ENCODE measurements at regions not wholly inside any gene's neighbourhood (a gene's known extent, or its start where the extent isn't known, plus 50 kb on each side); places are given as distances from the start of the nearest gene placed in this dataset.
"Not testable (repeated sequence)": the region's sequence is repeated elsewhere in the genome, so short reads cannot be mapped to it uniquely, and the experiment has no call there.

GRCh38 chr3:88742106-88742505 lies 365.3 kb upstream of the EPHA3 start:
- Histone ChIP-seq H3K36me3 (ENCODE audit: control insufficient read depth in 2 of 3, insufficient read depth in 3 of 3, low read length in 3 of 3) (no peaks in the 10 kb centered on the region), H3K4me3 (ENCODE audit: low read length in 3 of 3) (no peak overlapping the region), H3K27ac (ENCODE audit: low read depth in 2 of 2, low read length in 2 of 2) (no peak overlapping the region), H3K9ac (ENCODE audit: low read length in 3 of 3) (no peak overlapping the region), H3K27me3 (ENCODE audit: control insufficient read depth, insufficient read depth, low read length) (no peaks in the 10 kb centered on the region), H3K9me3 (ENCODE audit: control insufficient read depth in 2 of 3, insufficient read depth in 1 of 3, low read length in 3 of 3) (peaks cover 0 to 2% (median 0%) of the 10 kb centered on the region in 3 donors), H3K4me1 (ENCODE audit: control insufficient read depth in 2 of 3, insufficient read depth in 2 of 3, low read depth in 1 of 3, low read length in 3 of 3) (no peaks in the 10 kb centered on the region)
- FAIRE-seq (no peak), DNase-seq (no peak)
- no peak for TF ChIP-seq CTCF (IDR thresholded peaks at IDR 0.05; ENCODE audit: borderline replicate concordance, extremely low read depth, insufficient read depth)
- intact Hi-C loops (cut with DNase I), result no loop called here

- H3K9ac ChIP-seq (ENCODE audit: low read length in 3 of 3), result no peak overlapping the region
- peaks cover 0 to 2% (median 0%) of the 10 kb centered on the region in 3 donors for H3K9me3 ChIP-seq (ENCODE audit: control insufficient read depth in 2 of 3, insufficient read depth in 1 of 3, low read length in 3 of 3)
- no peak overlapping the region for H3K27ac ChIP-seq (ENCODE audit: low read depth in 2 of 2, low read length in 2 of 2)
- no peak for FAIRE-seq
- H3K36me3 ChIP-seq (ENCODE audit: control insufficient read depth in 2 of 3, insufficient read depth in 3 of 3, low read length in 3 of 3), result no peaks in the 10 kb centered on the region
- intact Hi-C loops (cut with DNase I), result no loop called here
- no peak for TF ChIP-seq CTCF (IDR thresholded peaks at IDR 0.05; ENCODE audit: borderline replicate concordance, extremely low read depth, insufficient read depth)
- no peaks in the 10 kb centered on the region for H3K4me1 ChIP-seq (ENCODE audit: control insufficient read depth in 2 of 3, insufficient read depth in 2 of 3, low read depth in 1 of 3, low read length in 3 of 3)
- no peak overlapping the region for H3K4me3 ChIP-seq (ENCODE audit: low read length in 3 of 3)
- DNase-seq, result peak in 1 of 5 donors; percentile 11
- no peaks in the 10 kb centered on the region for H3K27me3 ChIP-seq (ENCODE audit: control insufficient read depth, insufficient read depth, low read length)
These were observed 364.5 kb upstream of the EPHA3 start for GRCh38 chr3:88742674-88743507.

- no peak overlapping the region for H3K27ac ChIP-seq (ENCODE audit: low read depth in 2 of 2, low read length in 2 of 2)
- H3K9ac ChIP-seq (ENCODE audit: low read length in 3 of 3), result no peak overlapping the region
- H3K9me3 ChIP-seq (ENCODE audit: control insufficient read depth in 2 of 3, insufficient read depth in 1 of 3, low read length in 3 of 3), result peaks cover 0 to 2% (median 0%) of the 10 kb centered on the region in 3 donors
- H3K36me3 ChIP-seq (ENCODE audit: control insufficient read depth in 2 of 3, insufficient read depth in 3 of 3, low read length in 3 of 3), result no peaks in the 10 kb centered on the region
- no peak for DNase-seq
- no peak for FAIRE-seq
- H3K4me3 ChIP-seq (ENCODE audit: low read length in 3 of 3), result no peak overlapping the region
- no peaks in the 10 kb centered on the region for H3K27me3 ChIP-seq (ENCODE audit: control insufficient read depth, insufficient read depth, low read length)
- no peaks in the 10 kb centered on the region for H3K4me1 ChIP-seq (ENCODE audit: control insufficient read depth in 2 of 3, insufficient read depth in 2 of 3, low read depth in 1 of 3, low read length in 3 of 3)
- no peak for TF ChIP-seq CTCF (IDR thresholded peaks at IDR 0.05; ENCODE audit: borderline replicate concordance, extremely low read depth, insufficient read depth)
- intact Hi-C loops (cut with DNase I), result no loop called here
These were observed 362.5 kb upstream of the EPHA3 start for GRCh38 chr3:88744896-88745295.

- H3K36me3 ChIP-seq (ENCODE audit: control insufficient read depth in 2 of 3, insufficient read depth in 3 of 3, low read length in 3 of 3); H3K4me1 ChIP-seq (ENCODE audit: control insufficient read depth in 2 of 3, insufficient read depth in 2 of 3, low read depth in 1 of 3, low read length in 3 of 3); H3K4me3 ChIP-seq (ENCODE audit: low read length in 3 of 3); H3K27me3 ChIP-seq (ENCODE audit: control insufficient read depth, insufficient read depth, low read length); FAIRE-seq; intact Hi-C loops (cut with DNase I); H3K9ac ChIP-seq (ENCODE audit: low read length in 3 of 3); H3K27ac ChIP-seq (ENCODE audit: low read depth in 2 of 2, low read length in 2 of 2); H3K9me3 ChIP-seq (ENCODE audit: control insufficient read depth in 2 of 3, insufficient read depth in 1 of 3, low read length in 3 of 3); DNase-seq: not testable (repeated sequence)
These were observed 360.3 kb upstream of the EPHA3 start for GRCh38 chr3:88747145-88747544.
